OCI-LY3 (cell line): ENCODE measurements at regions not wholly inside any gene's neighbourhood (a gene's known extent, or its start where the extent isn't known, plus 50 kb on each side); places are given as distances from the start of the nearest gene placed in this dataset.
"Not testable (repeated sequence)": the region's sequence is repeated elsewhere in the genome, so short reads cannot be mapped to it uniquely, and the experiment has no call there.

Source experiments
- H2AFZ ChIP-seq: fragments of 200-600, 300-600 bp; shearing (Covaris generic); 2 replicates; pipeline ENCODE4 v1.6.0; 2014; ENCODE audit warnings: antibody characterized with exemption, low read depth, low read length
- H3K27ac ChIP-seq: fragments of 200-600, 300-600 bp; sonication (generic); 2 replicates; pipeline ENCODE4 v1.5.1; 2014; ENCODE audit warnings: mild to moderate bottlenecking, low read length, moderate library complexity, mixed read lengths
- H3K27me3 ChIP-seq: fragments of 200-600, 300-600 bp; sonication (generic); 2 replicates; pipeline ENCODE4 v1.6.1; 2014; ENCODE audit warnings: low read depth, low read length, mixed read lengths
- H3K36me3 ChIP-seq: fragments of 200-600, 300-600 bp; sonication (generic); replicated peaks from 2 replicates; pipeline ENCODE3; 2014; ENCODE audit warnings: low read depth, low read length, mixed read lengths
- H3K4me1 ChIP-seq: fragments of 300-600, 200-600 bp; sonication (generic); 2 replicates; pipeline ENCODE4 v1.6.1; 2014; ENCODE audit warnings: low read length, mixed read lengths
- H3K4me2 ChIP-seq: fragments of 200-600, 300-600 bp; sonication (generic); 2 replicates; pipeline ENCODE4 v1.6.1; 2014; ENCODE audit warnings: low read length, mixed read lengths
- H3K4me3 ChIP-seq: fragments of 300-600, 200-600 bp; sonication (generic); 2 replicates; pipeline ENCODE4 v1.5.1; 2014; ENCODE audit warnings: antibody characterized with exemption, mild to moderate bottlenecking, low read length, moderate library complexity
- H3K79me2 ChIP-seq: fragments of 300-600, 200-600 bp; shearing (Covaris generic); 2 replicates; pipeline ENCODE4 v1.6.1; 2014; ENCODE audit warnings: mild to moderate bottlenecking, low read length, mixed read lengths
- H3K9ac ChIP-seq: fragments of 300-600, 200-600 bp; shearing (Covaris generic); 2 replicates; pipeline ENCODE4 v1.6.0; 2014; ENCODE audit warnings: mild to moderate bottlenecking, low read length, moderate library complexity
- H3K9me3 ChIP-seq: fragments of 200-600, 300-600 bp; shearing (Covaris generic); 2 replicates; pipeline ENCODE4 v1.6.1; 2014; ENCODE audit warnings: low read length, mixed read lengths; ENCODE audit not compliant: insufficient read depth
- H4K20me1 ChIP-seq: fragments of 200-600, 300-600 bp; sonication (generic); 2 replicates; pipeline ENCODE4 v1.6.1; 2016; ENCODE audit warnings: low read length, mixed read lengths; ENCODE audit not compliant: insufficient read depth
- CTCF ChIP-seq: fragments of 200-600, 300-600 bp; sonication (generic); IDR thresholded peaks from 2 replicates; pipeline ENCODE4 v1.5.1; 2014; ENCODE audit warnings: antibody characterized with exemption, low read length, low read depth
- EZH2phosphoT487 ChIP-seq: fragments of 200-600 bp; shearing (Covaris generic); IDR thresholded peaks from 2 replicates; pipeline ENCODE4 v1.6.1; 2018; ENCODE audit warnings: antibody characterized with exemption, mixed run types, low read depth

- no peak overlapping the region for H3K4me3 ChIP-seq
- H3K36me3 ChIP-seq: no peaks in the 10 kb centered on the region
- TF ChIP-seq CTCF (no peak), EZH2phosphoT487 (no peak)
- H3K9me3 ChIP-seq: no peaks in the 10 kb centered on the region
- no peak overlapping the region for H3K4me2 ChIP-seq
- H3K27me3 ChIP-seq: peaks cover 28% of the 10 kb centered on the region
- H3K4me1 ChIP-seq: no peaks in the 10 kb centered on the region
- no peaks in the 10 kb centered on the region for H4K20me1 ChIP-seq
- H2AFZ ChIP-seq: no peak overlapping the region
- no peak overlapping the region for H3K27ac ChIP-seq
- H3K79me2 ChIP-seq: no peaks in the 10 kb centered on the region
- no peak overlapping the region for H3K9ac ChIP-seq
Observed at GRCh38 chr12:13337791-13338190, 141.3 kb downstream of the EMP1 start.

DNA sequence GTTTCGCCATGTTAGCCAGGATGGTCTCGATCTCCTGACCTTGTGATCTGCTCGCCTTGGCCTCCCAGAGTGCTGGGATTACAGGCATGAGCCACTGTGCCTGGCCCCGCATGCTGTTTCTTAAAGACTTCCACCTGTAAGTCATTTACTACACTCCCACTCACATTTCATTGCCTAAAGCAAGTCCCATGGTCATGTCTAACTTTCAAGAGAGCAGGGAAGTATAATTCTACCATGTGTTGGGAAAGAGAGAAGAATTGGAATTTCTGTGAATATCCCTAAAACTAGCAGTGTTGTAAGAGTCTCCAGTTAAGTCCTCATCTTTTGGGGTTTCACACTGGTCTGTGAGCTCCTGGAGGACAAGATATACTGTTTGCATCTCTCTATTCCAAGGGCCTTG lies 139.7 kb downstream of the EMP1 start:
- H2AFZ ChIP-seq: no peak overlapping the region
- H3K79me2 ChIP-seq: no peaks in the 10 kb centered on the region
- H3K9me3 ChIP-seq: no peaks in the 10 kb centered on the region
- H3K27ac ChIP-seq: no peak overlapping the region
- no peaks in the 10 kb centered on the region for H3K4me1 ChIP-seq
- H3K27me3 ChIP-seq: peaks cover 15% of the 10 kb centered on the region; the same call in 1 of the 2 replicates
- H3K4me3 ChIP-seq: no peak overlapping the region
- no peaks in the 10 kb centered on the region for H3K36me3 ChIP-seq
- H3K9ac ChIP-seq: no peak overlapping the region
- no peak for TF ChIP-seq CTCF
- no peak for TF ChIP-seq EZH2phosphoT487
- H4K20me1 ChIP-seq: no peaks in the 10 kb centered on the region
- no peak overlapping the region for H3K4me2 ChIP-seq

GRCh38 chr12:13328535-13328934 lies 132.0 kb downstream of the EMP1 start:
- no peak for TF ChIP-seq EZH2phosphoT487
- no peak for TF ChIP-seq CTCF
- Histone ChIP-seq H3K79me2 (no peaks in the 10 kb centered on the region), H3K27ac (no peak overlapping the region), H3K36me3 (no peaks in the 10 kb centered on the region), H2AFZ (no peak overlapping the region), H3K9ac (no peak overlapping the region), H3K9me3 (peaks cover 4% of the 10 kb centered on the region; the same call in 1 of the 2 replicates), H3K4me1 (no peaks in the 10 kb centered on the region), H3K4me3 (no peak overlapping the region), H4K20me1 (no peaks in the 10 kb centered on the region), H3K27me3 (peaks cover 18% of the 10 kb centered on the region; the same call in 1 of the 2 replicates), H3K4me2 (no peak overlapping the region)

DNA sequence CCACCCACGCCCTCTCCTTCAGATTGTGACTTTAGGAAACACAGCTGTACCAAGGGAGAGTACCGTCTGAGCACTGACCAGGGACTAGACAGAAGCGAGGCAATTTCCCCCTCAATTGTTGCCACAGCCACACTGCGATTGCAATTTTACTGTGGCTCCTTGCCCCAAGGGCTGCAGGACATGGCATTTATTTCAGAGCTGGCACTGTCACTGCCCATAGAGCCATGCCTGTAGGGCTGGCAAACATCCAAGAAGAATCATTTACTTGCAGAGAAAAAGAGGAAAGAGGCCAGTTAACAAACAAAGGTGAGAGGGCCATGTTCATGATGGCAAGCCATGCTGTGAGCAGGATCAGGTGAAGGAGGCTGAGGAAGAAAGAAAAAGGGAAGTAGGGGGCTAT lies 129.6 kb downstream of the EMP1 start:
- no peak overlapping the region for H3K9ac ChIP-seq
- H3K4me2 ChIP-seq: no peak overlapping the region
- H4K20me1 ChIP-seq: no peaks in the 10 kb centered on the region
- no peaks in the 10 kb centered on the region for H3K4me1 ChIP-seq
- H3K36me3 ChIP-seq: no peaks in the 10 kb centered on the region
- H3K27ac ChIP-seq: no peak overlapping the region
- H3K4me3 ChIP-seq: no peak overlapping the region
- H3K27me3 ChIP-seq: peaks cover 30% of the 10 kb centered on the region
- no peak for TF ChIP-seq CTCF
- no peak for TF ChIP-seq EZH2phosphoT487
- no peak overlapping the region for H2AFZ ChIP-seq
- peaks cover 4% of the 10 kb centered on the region; the same call in 1 of the 2 replicates for H3K9me3 ChIP-seq
- no peaks in the 10 kb centered on the region for H3K79me2 ChIP-seq

- not testable (repeated sequence) for H3K79me2 ChIP-seq, H3K36me3 ChIP-seq, H3K4me1 ChIP-seq, H3K4me2 ChIP-seq, H3K27ac ChIP-seq, H4K20me1 ChIP-seq, H2AFZ ChIP-seq, H3K9ac ChIP-seq, H3K9me3 ChIP-seq, H3K4me3 ChIP-seq
- H3K27me3 ChIP-seq: peaks cover 25% of the 10 kb centered on the region
Observed at GRCh38 chr12:13325037-13325436, 128.5 kb downstream of the EMP1 start.
